ENCODE measurements at regions not wholly inside any gene's neighbourhood (a gene's known extent, or its start where the extent isn't known, plus 50 kb on each side); places are given as distances from the start of the nearest gene placed in this dataset.
"Not testable (repeated sequence)": the region's sequence is repeated elsewhere in the genome, so short reads cannot be mapped to it uniquely, and the experiment has no call there.

DNA sequence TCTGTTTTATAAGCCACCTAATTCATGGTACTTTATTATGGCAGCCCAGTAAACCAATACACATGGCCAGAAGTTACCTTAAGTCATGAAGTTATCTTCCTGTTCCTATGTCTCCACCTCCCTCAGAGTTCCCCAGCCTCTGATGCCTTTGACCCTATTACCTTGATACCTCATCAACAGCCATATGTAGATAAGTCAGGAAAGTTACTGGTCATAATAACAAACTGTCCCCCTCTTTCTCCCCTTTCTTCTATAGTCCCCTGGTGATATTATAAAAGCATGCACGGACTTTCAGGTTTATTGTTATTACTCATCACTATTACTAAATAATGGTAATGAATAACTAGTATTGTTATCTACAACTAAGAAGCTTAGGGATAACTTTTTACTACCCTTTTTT is 168.9 kb upstream of the FER start:
- Histone ChIP-seq H3K9ac (ENCODE audit: low read depth, low read length) (no peak overlapping the region), H3K27me3 (ENCODE audit: control insufficient read depth, insufficient read depth, low read length) (peaks cover 15% of the 10 kb centered on the region), H3K4me1 (ENCODE audit: control insufficient read depth, insufficient read depth, low read length) (no peaks in the 10 kb centered on the region), H3K36me3 (ENCODE audit: insufficient read depth, low read length) (no peaks in the 10 kb centered on the region), H3K4me3 (ENCODE audit: low read length) (no peak overlapping the region), H3K4me2 (ENCODE audit: low read length) (no peak overlapping the region), H3K9me3 (replicated peaks; ENCODE audit: low read length) (no peaks in the 10 kb centered on the region)

GRCh38 chr5:108567429-108567828 is 180.3 kb upstream of the FER start:
- H3K27me3 ChIP-seq (ENCODE audit: control insufficient read depth, insufficient read depth, low read length) = peaks cover 3% of the 10 kb centered on the region
- no peak overlapping the region for H3K4me2 ChIP-seq (ENCODE audit: low read length)
- no peaks in the 10 kb centered on the region for H3K4me1 ChIP-seq (ENCODE audit: control insufficient read depth, insufficient read depth, low read length)
- no peaks in the 10 kb centered on the region for H3K9me3 ChIP-seq (replicated peaks; ENCODE audit: low read length)
- no peak overlapping the region for H3K4me3 ChIP-seq (ENCODE audit: low read length)
- no peaks in the 10 kb centered on the region for H3K36me3 ChIP-seq (ENCODE audit: insufficient read depth, low read length)
- H3K9ac ChIP-seq (ENCODE audit: low read depth, low read length) = no peak overlapping the region

DNA sequence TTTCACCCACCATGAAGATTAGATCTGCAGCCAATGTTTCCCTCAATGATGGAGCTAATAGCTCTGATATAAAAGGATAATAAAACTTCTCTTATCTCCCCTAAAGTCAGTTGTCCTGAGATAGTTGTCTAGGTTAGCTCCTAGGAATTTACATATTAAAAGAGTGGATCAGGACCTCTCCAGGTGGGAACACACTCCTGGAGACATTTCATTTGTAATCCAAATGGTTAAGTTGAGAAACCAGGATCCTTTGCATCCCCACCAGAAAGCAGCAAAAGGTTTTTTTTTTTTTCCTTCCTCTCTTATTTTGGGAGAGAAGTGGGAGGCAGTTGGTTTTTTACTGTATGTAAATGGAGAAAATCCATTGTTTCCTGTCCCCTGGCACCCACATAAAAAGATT is 182.5 kb upstream of the FBXL17 start:
- H3K9me3 ChIP-seq (replicated peaks; ENCODE audit: low read length) = no peaks in the 10 kb centered on the region
- no peak overlapping the region for H3K9ac ChIP-seq (ENCODE audit: low read depth, low read length)
- no peak overlapping the region for H3K4me3 ChIP-seq (ENCODE audit: low read length)
- H3K36me3 ChIP-seq (ENCODE audit: insufficient read depth, low read length) = no peaks in the 10 kb centered on the region
- no peak overlapping the region for H3K4me2 ChIP-seq (ENCODE audit: low read length)
- H3K4me1 ChIP-seq (ENCODE audit: control insufficient read depth, insufficient read depth, low read length) = no peaks in the 10 kb centered on the region
- peaks cover 3% of the 10 kb centered on the region for H3K27me3 ChIP-seq (ENCODE audit: control insufficient read depth, insufficient read depth, low read length)

DNA sequence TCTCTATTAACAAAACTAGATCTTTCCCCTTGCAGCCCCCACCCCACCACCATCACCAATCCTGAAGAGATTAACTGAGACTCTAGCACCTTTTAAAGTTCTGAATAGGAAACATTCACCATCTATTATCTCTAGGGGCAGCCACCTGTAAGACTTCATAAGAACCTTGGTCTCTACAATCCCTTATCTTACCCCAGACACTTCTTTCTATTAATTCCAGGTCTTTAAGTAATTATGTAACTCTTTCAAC is 180.2 kb upstream of the FBXL17 start:
- Histone ChIP-seq H3K27me3 (ENCODE audit: control insufficient read depth, insufficient read depth, low read length) (peaks cover 3% of the 10 kb centered on the region), H3K9ac (ENCODE audit: low read depth, low read length) (no peak overlapping the region), H3K9me3 (replicated peaks; ENCODE audit: low read length) (no peaks in the 10 kb centered on the region), H3K4me3 (ENCODE audit: low read length) (no peak overlapping the region), H3K4me1 (ENCODE audit: control insufficient read depth, insufficient read depth, low read length) (no peaks in the 10 kb centered on the region), H3K36me3 (ENCODE audit: insufficient read depth, low read length) (no peaks in the 10 kb centered on the region), H3K4me2 (ENCODE audit: low read length) (no peak overlapping the region)

DNA sequence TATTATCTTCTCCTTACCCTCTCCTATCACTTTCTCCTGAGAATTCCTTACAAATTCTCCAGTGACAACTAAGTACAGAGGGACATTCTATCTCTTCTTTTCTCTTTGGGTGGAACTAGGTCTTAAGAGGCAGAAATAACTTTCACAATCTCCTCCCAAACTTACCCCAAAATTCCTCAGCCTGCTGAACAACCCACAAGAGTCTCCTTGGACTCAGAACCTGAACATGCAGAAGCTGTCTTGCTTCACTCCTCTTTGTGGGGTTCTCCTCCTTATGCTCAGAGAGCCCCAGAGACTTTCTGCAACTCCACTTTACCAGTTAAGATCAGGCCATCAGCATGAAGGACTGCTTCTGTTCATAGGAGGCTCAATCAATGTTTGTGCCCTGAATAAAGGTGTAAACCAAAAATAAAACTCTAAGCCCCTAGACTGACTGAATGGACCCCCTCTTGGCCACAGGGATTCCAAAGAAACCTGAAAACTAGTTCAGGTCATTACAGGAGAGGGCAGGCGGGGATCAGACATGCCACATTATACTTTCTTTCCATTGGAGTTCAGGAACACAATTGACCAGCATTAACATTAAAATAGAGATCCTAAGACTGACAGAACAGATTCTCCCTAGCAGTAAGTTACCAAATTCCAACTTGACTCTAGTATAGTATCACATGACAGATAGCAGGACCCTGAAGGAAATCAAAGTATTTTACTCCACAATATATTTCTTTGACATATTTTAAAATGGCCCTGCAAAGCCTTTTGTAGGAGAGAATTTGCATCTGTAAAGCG is 179.7 kb upstream of the FBXL17 start:
- Histone ChIP-seq H3K4me2 (ENCODE audit: low read length) (no peak overlapping the region), H3K27me3 (ENCODE audit: control insufficient read depth, insufficient read depth, low read length) (peaks cover 3% of the 10 kb centered on the region), H3K9me3 (replicated peaks; ENCODE audit: low read length) (no peaks in the 10 kb centered on the region), H3K9ac (ENCODE audit: low read depth, low read length) (no peak overlapping the region), H3K4me3 (ENCODE audit: low read length) (no peak overlapping the region), H3K4me1 (ENCODE audit: control insufficient read depth, insufficient read depth, low read length) (no peaks in the 10 kb centered on the region), H3K36me3 (ENCODE audit: insufficient read depth, low read length) (no peaks in the 10 kb centered on the region)

DNA sequence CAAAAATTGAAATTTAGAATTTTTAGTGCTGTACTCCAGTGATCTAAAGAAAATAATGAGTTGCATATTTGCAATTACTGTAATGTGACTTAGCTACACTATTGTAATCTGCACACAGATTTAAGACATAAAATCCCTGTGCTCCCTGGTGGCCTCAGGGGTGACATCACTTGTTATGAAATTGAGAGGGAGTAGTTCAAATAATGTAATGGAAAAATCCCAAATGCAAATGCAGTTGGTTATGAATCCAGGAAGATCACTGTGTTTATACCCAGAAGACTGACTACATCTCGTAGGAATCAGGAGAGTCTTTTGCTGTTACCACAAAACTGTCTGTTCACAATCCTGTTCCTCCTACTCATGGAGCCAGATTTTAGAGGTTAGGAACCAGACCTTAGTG is 178.7 kb upstream of the FBXL17 start:
- Histone ChIP-seq H3K9me3 (replicated peaks; ENCODE audit: low read length) (no peaks in the 10 kb centered on the region), H3K36me3 (ENCODE audit: insufficient read depth, low read length) (no peaks in the 10 kb centered on the region), H3K4me2 (ENCODE audit: low read length) (no peak overlapping the region), H3K27me3 (ENCODE audit: control insufficient read depth, insufficient read depth, low read length) (peaks cover 3% of the 10 kb centered on the region), H3K9ac (ENCODE audit: low read depth, low read length) (no peak overlapping the region), H3K4me1 (ENCODE audit: control insufficient read depth, insufficient read depth, low read length) (no peaks in the 10 kb centered on the region), H3K4me3 (ENCODE audit: low read length) (no peak overlapping the region)

DNA sequence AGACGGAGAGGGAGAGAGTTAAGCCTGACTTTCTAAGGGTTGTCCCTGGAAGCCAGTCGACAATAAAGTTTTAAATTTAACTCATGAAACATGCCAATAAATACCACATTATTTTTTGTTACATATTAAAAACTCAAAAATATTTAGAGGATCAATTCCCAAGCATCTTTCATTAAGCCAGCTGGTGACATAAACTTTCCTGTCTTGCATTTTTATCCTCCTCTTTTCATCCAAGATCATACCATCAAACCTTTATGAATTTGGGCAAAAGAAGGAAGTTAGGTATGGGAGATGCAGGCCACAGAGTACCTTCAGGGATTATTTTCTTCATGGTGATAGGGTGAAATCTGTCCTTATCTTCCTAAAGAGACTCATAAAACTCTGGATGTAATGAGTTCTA is 178.3 kb upstream of the FBXL17 start:
- H3K4me3 ChIP-seq (ENCODE audit: low read length) = no peak overlapping the region
- H3K4me1 ChIP-seq (ENCODE audit: control insufficient read depth, insufficient read depth, low read length) = no peaks in the 10 kb centered on the region
- H3K9me3 ChIP-seq (replicated peaks; ENCODE audit: low read length) = no peaks in the 10 kb centered on the region
- no peak overlapping the region for H3K9ac ChIP-seq (ENCODE audit: low read depth, low read length)
- peaks cover 1% of the 10 kb centered on the region for H3K27me3 ChIP-seq (ENCODE audit: control insufficient read depth, insufficient read depth, low read length)
- no peaks in the 10 kb centered on the region for H3K36me3 ChIP-seq (ENCODE audit: insufficient read depth, low read length)
- H3K4me2 ChIP-seq (ENCODE audit: low read length) = no peak overlapping the region

- H3K9ac ChIP-seq (ENCODE audit: low read depth, low read length); H3K4me2 ChIP-seq (ENCODE audit: low read length); H3K36me3 ChIP-seq (ENCODE audit: insufficient read depth, low read length); H3K27me3 ChIP-seq (ENCODE audit: control insufficient read depth, insufficient read depth, low read length); H3K4me1 ChIP-seq (ENCODE audit: control insufficient read depth, insufficient read depth, low read length); H3K9me3 ChIP-seq (replicated peaks; ENCODE audit: low read length); H3K4me3 ChIP-seq (ENCODE audit: low read length): not testable (repeated sequence)
Observed at GRCh38 chr5:108558840-108559239, 176.9 kb upstream of the FBXL17 start.

DNA sequence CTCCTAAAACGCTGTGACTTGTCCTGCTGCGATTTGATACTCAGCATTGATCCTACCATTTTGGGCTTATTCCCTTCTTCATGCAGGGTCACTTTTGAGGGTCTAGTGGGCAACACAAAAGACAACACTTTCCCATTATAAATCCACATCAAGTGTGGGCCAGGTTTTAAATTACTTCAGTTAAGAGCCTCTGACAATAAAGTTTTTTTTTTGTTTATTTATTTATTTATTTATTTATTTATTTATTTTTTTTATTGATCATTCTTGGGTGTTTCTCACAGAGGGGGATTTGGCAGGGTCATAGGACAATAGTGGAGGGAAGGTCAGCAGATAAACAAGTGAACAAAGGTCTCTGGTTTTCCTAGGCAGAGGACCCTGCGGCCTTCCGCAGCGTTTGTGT is 176.2 kb upstream of the FBXL17 start:
- not testable (repeated sequence) for H3K9me3 ChIP-seq (replicated peaks; ENCODE audit: low read length); H3K4me2 ChIP-seq (ENCODE audit: low read length); H3K4me3 ChIP-seq (ENCODE audit: low read length); H3K36me3 ChIP-seq (ENCODE audit: insufficient read depth, low read length); H3K27me3 ChIP-seq (ENCODE audit: control insufficient read depth, insufficient read depth, low read length); H3K9ac ChIP-seq (ENCODE audit: low read depth, low read length); H3K4me1 ChIP-seq (ENCODE audit: control insufficient read depth, insufficient read depth, low read length)

DNA sequence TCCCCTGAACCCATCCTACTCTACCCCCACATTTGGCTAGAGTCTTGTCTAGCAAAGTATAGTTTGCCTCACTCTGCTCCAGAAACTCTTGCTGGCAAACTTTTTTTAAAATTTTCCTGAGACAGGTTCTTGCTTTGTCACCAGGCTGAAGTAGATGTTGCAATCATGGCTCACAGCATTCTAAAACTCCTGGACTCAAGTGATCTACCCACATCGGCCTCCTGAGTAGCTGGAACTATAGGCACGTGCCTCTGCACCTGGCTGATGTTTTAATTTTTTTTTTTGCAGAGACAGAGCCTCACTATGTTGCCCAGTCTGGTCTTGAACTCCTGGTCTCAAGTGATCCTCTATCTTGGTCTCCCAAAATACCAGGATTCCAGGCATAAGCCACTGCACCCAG is 175.8 kb upstream of the FBXL17 start:
- Histone ChIP-seq H3K9me3 (replicated peaks; ENCODE audit: low read length) (no peaks in the 10 kb centered on the region), H3K36me3 (ENCODE audit: insufficient read depth, low read length) (no peaks in the 10 kb centered on the region), H3K27me3 (ENCODE audit: control insufficient read depth, insufficient read depth, low read length) (no peaks in the 10 kb centered on the region), H3K4me1 (ENCODE audit: control insufficient read depth, insufficient read depth, low read length) (no peaks in the 10 kb centered on the region), H3K4me2 (ENCODE audit: low read length) (no peak overlapping the region), H3K9ac (ENCODE audit: low read depth, low read length) (no peak overlapping the region), H3K4me3 (ENCODE audit: low read length) (no peak overlapping the region)

- Histone ChIP-seq H3K9ac (ENCODE audit: low read depth, low read length) (no peak overlapping the region), H3K36me3 (ENCODE audit: insufficient read depth, low read length) (no peaks in the 10 kb centered on the region), H3K4me2 (ENCODE audit: low read length) (no peak overlapping the region), H3K4me1 (ENCODE audit: control insufficient read depth, insufficient read depth, low read length) (no peaks in the 10 kb centered on the region), H3K4me3 (ENCODE audit: low read length) (no peak overlapping the region), H3K9me3 (replicated peaks; ENCODE audit: low read length) (no peaks in the 10 kb centered on the region), H3K27me3 (ENCODE audit: control insufficient read depth, insufficient read depth, low read length) (no peaks in the 10 kb centered on the region)
Observed at GRCh38 chr5:108556441-108557145, 174.7 kb upstream of the FBXL17 start.
